ENCODE measurements at regions not wholly inside any gene's neighbourhood (a gene's known extent, or its start where the extent isn't known, plus 50 kb on each side); places are given as distances from the start of the nearest gene placed in this dataset.
"Not testable (repeated sequence)": the region's sequence is repeated elsewhere in the genome, so short reads cannot be mapped to it uniquely, and the experiment has no call there.

DNA sequence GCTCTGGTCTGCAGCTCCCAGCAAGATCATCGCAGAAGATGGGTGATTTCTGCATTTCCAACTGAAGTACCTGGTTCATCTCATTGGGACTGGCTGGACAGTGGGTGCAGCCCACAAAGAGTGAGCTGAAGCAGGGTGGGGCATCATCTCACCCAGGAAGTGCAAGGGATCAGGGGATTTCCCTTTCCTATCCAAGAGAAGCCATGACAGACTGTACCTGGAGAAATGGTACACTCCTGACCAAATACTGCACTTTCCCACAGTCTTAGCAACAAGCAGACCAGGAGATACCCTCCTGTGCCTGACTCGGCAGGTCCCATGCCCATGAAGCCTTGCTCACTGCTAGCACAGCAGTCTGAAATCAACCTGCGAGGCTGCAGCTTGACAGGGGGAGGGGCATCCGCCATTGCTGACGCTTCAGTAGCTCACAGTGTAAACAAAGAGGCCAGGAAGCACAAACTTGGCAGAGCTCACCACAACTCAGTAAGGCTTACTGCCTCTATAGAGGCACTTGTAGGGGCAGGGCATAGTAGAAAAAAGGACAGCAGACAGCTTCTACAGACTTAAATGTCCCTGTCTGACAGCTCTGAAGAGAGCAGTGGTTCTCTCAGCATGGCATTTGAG is 60.5 kb downstream of the AREG start:
- not testable (repeated sequence) for H3K4me3 Mint-ChIP-seq, H3K27ac Mint-ChIP-seq, H3K4me1 Mint-ChIP-seq, H3K36me3 Mint-ChIP-seq
- Mint-ChIP-seq H3K27me3 (peaks cover 13% of the 10 kb centered on the region), H3K9me3 (peaks cover 11% of the 10 kb centered on the region)

DNA sequence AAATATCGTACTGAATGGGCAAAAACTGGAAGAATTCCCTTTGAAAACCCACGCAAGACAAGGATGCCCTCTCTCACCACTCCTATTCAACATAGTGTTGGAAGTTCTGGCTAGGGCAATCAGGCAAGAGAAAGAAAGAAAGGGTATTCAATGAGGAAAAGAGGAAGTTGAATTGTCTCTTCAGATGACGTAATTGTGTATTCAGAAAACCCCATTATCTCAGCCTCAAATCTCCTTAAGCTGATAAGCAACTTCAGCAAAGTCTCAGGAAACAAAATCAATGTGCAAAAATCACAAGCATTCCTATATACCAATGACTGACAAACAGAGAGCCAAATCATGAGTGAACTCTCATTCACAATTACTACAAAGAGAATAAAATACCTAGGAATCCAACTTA is 64.4 kb downstream of the AREG start:
- not testable (repeated sequence) for H3K36me3 Mint-ChIP-seq, H3K4me3 Mint-ChIP-seq, H3K27ac Mint-ChIP-seq, H3K4me1 Mint-ChIP-seq
- Mint-ChIP-seq H3K27me3 (peaks cover 12% of the 10 kb centered on the region), H3K9me3 (peaks cover 11% of the 10 kb centered on the region)

DNA sequence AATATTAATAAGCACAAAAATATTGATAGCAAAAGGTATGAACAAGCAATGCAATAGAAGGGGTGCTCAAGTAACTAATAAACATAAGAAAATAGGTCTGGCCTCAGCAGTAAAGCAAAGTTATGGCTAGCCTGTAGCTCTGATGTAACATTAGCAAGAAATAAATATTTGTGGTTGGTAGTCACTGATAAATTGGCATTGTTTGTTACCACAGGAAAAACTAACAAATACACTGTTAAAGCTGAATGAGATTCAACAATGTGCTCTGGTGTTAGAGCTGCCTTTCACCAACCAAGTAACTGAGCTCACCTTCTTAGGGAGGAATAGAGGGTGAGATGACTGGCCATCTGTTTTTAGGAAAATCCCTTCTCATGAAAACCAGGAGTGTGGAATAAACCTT is 71.4 kb downstream of the AREG start:
- H3K4me3 Mint-ChIP-seq: no peak overlapping the region
- H3K27me3 Mint-ChIP-seq: peaks cover 2% of the 10 kb centered on the region
- H3K27ac Mint-ChIP-seq: no peak overlapping the region

DNA sequence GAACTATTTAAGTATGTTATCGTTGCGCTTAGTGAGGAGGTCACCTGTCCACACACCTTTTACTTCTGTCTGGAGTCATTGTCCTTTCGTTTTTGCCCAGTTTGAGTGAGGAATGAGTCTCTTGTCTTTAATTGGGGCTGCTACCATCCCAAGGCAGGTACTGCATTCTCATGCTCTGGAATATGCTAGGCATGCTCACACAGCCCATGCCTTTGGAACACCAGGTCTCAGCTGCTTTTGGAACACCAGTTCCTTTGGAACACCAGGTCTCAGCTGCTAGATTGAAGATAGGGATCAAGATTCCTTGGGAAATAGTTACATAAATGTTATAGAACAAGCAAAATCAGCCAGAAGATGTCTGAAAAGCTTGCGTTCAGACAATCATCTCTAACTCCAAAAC is 73.1 kb downstream of the AREG start:
- no peaks in the 10 kb centered on the region for H3K36me3 Mint-ChIP-seq
- H3K4me3 Mint-ChIP-seq: no peak overlapping the region
- peaks cover 1% of the 10 kb centered on the region for H3K27me3 Mint-ChIP-seq
- no peak overlapping the region for H3K27ac Mint-ChIP-seq
- H3K4me1 Mint-ChIP-seq: no peaks in the 10 kb centered on the region
- H3K9me3 Mint-ChIP-seq: no peaks in the 10 kb centered on the region

More for the DNA sequence above, 71.4 kb downstream of the AREG start:
- H3K9me3 Mint-ChIP-seq: no peaks in the 10 kb centered on the region
- H3K4me1 Mint-ChIP-seq: no peaks in the 10 kb centered on the region
- H3K36me3 Mint-ChIP-seq: no peaks in the 10 kb centered on the region

DNA sequence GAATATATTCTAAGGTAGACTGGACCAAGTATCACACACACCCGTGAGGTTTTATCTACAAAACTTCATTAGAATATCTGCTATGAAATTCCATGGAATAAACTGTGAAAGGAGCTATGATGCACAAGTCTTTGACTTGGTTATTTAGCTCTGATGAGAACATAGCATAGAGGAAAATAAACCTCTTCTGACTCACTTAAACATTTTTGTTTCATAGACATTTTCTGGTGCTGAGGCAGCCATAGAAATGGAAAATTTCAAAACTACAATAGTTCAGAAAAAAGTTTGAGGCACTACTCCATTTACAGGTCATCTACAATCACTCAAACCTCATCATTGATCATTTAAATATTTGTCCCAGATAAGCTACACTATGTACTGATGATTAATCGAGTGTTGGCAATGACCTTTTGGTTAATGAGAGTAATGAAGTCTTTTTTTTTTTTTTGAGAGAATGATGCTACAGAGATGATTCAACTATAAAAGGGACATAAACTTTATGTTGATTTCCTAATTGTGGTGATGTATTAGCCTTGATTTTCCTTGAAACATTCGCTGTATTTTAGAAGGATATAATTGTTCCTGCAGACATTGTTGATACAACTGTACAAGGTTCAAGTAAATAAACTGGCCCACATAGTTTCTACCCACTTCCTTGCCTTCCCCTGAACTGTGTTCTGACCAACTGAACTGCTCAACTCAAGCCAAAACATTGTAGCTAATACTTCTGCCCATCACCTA is 77.5 kb downstream of the AREG start:
- Mint-ChIP-seq H3K36me3 (no peaks in the 10 kb centered on the region), H3K27ac (no peak overlapping the region), H3K9me3 (no peaks in the 10 kb centered on the region), H3K4me3 (no peak overlapping the region), H3K27me3 (peaks cover 4% of the 10 kb centered on the region), H3K4me1 (no peaks in the 10 kb centered on the region)

DNA sequence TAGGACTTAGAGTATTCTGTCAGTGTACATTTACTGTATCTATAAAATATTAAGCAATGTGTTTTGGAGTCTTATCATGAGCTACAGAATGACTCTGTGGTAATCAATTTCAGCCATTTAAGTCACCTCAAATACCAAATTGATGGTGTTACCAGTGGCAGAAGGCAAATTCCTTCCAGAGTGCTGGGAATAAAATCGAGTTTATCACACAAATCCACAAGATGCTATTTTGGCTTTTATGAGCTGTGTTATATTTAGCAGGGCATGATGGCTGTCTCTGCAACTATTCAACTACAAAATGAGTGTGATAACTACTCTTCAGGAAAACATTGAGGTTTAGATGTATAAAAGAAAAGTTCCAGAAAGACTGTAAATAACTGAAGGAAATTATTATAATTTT is 78.2 kb downstream of the AREG start:
- no peaks in the 10 kb centered on the region for H3K4me1 Mint-ChIP-seq
- H3K36me3 Mint-ChIP-seq: no peaks in the 10 kb centered on the region
- peaks cover 4% of the 10 kb centered on the region for H3K27me3 Mint-ChIP-seq
- no peaks in the 10 kb centered on the region for H3K9me3 Mint-ChIP-seq
- H3K4me3 Mint-ChIP-seq: no peak overlapping the region
- H3K27ac Mint-ChIP-seq: no peak overlapping the region

DNA sequence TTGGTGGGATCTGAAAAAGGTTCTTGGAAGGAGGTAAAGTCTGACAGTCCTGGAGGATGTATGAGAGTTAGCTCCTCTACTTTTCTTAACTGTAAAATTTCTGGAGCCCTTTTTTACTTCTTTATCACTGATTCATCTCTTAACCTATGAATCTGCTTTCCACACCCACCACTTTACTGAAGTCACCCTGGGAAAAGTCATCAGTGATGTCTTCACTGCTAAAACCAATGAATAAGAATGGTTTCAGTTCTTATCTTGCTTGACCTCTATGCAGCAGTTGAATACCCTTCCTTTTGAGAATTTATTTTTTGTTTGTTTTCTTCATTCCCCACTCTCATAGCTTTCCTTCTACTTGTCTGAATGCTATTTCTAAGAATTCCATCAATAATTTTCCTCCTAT is 80.0 kb downstream of the AREG start:
- Mint-ChIP-seq H3K4me1 (no peaks in the 10 kb centered on the region), H3K27me3 (peaks cover 6% of the 10 kb centered on the region), H3K36me3 (no peaks in the 10 kb centered on the region), H3K9me3 (no peaks in the 10 kb centered on the region), H3K4me3 (no peak overlapping the region), H3K27ac (no peak overlapping the region)

DNA sequence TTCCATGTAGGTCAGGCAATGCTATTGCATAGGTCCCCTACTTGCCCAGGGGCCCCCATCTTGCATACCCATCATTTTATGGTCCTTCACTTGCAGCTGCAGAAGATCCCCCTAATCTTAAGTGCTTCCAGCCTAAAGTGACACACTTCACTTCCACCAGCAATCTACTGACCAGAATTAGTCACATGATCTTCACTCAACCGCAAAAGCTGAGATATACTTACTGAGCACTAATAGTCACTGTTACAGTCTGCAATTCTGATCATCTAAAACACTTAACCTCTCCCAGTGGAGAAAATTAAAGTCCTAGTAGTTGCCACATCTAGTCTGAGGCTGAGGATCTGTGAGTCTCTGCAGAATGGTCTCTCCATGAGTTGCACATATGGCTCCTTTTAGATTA is 82.1 kb downstream of the AREG start:
- no peaks in the 10 kb centered on the region for H3K9me3 Mint-ChIP-seq
- H3K27me3 Mint-ChIP-seq: peaks cover 6% of the 10 kb centered on the region
- no peak overlapping the region for H3K4me3 Mint-ChIP-seq
- no peaks in the 10 kb centered on the region for H3K4me1 Mint-ChIP-seq
- no peak overlapping the region for H3K27ac Mint-ChIP-seq
- H3K36me3 Mint-ChIP-seq: no peaks in the 10 kb centered on the region

DNA sequence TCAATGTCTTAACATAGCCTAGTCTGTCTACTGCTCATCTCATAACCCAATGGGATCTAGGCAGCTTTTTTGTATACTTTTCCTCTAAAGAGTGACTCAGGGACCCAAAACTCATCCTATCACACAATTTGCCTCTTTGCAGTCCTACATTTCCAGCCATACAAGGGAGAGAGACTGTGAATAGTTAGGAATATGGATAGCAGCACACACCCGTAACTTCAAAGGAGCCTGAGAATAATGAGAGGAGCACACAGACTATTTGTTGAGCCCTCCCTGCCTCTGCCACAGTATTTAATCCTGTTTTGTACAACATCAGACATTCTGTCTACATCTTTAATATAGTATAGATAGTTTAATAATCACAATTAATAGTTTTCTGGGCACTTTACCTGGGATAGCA is 83.2 kb downstream of the AREG start:
- no peak overlapping the region for H3K27ac Mint-ChIP-seq
- no peaks in the 10 kb centered on the region for H3K9me3 Mint-ChIP-seq
- no peaks in the 10 kb centered on the region for H3K4me1 Mint-ChIP-seq
- no peaks in the 10 kb centered on the region for H3K36me3 Mint-ChIP-seq
- H3K4me3 Mint-ChIP-seq: no peak overlapping the region
- peaks cover 6% of the 10 kb centered on the region for H3K27me3 Mint-ChIP-seq

DNA sequence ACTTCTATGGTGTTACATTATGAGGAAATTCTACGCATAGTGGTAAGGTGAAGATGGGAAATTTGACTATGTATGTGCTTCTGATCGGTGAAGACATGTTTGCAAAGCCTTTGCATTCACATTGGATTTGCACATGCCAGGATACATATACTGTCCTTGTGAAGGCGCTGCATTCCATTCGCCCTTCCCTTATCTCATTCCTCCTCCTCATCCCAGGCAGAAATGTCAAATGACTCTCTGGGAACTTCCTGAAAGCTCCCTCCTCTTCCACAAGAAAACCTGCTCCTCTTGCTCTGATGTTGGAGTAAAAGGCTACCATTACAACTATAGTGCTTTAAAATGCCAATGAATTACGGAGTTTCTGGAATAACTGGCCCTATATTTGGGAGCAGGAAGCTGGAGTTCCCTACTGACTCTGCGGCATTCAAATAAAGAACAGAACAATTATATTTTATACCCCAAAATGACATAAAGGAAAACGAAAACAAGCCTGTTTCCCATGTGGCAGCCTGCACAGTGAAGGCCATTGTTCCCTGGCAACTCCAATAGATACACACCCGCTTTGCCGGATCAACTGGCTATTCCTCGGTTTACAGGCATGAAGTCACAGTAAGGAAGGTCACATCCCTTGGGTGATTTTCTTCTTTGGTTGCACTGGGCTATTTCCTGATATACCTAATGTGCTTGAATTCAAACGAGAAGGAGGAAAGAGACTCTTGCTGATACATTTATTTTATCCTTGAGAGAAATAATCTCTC is 84.5 kb downstream of the AREG start:
- H3K27ac Mint-ChIP-seq: no peak overlapping the region

DNA sequence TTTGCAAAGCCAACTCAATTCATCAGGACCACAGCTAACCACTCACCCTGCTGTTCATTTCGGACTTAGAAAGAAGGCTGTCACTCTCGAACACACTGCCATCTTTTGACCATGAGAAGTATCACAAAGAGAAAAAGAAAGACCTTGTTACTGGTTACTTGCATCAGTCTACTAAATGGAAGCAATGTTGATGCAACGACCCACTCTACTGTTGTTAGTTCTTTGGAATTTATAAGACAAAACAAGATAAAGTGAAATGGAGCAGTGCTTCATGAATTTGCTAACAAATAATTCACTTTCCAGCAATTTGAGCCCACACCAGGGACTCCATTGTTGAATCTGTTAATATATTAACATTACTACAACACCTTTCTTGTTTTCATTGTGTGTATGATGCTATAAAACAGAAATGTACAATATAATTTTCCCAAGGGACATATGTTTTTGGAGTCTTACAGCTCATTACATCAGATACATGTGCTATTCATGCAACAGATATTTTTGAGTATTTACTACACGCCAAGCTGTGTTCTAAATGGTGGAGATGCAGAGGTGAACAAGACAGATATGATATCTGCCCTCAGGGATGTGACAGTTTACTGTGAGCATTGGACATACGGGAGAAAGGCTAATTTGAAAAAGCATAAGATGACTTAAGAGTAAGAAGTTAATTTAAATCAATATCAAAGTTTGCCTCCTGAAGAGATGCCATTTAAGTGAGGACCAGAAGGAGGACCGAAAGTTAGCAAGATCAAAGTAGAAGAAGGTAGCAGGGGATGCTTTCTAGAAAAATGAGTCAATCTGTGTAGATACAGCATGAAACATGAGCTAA is 87.2 kb downstream of the AREG start:
- Mint-ChIP-seq H3K27me3 (peaks cover 4% of the 10 kb centered on the region), H3K4me1 (no peaks in the 10 kb centered on the region), H3K4me3 (no peak overlapping the region), H3K9me3 (no peaks in the 10 kb centered on the region), H3K27ac (no peak overlapping the region), H3K36me3 (no peaks in the 10 kb centered on the region)

More for the DNA sequence above, 84.5 kb downstream of the AREG start:
- peaks cover 6% of the 10 kb centered on the region for H3K27me3 Mint-ChIP-seq
- H3K9me3 Mint-ChIP-seq: no peaks in the 10 kb centered on the region
- H3K4me3 Mint-ChIP-seq: no peak overlapping the region
- no peaks in the 10 kb centered on the region for H3K36me3 Mint-ChIP-seq
- no peaks in the 10 kb centered on the region for H3K4me1 Mint-ChIP-seq

DNA sequence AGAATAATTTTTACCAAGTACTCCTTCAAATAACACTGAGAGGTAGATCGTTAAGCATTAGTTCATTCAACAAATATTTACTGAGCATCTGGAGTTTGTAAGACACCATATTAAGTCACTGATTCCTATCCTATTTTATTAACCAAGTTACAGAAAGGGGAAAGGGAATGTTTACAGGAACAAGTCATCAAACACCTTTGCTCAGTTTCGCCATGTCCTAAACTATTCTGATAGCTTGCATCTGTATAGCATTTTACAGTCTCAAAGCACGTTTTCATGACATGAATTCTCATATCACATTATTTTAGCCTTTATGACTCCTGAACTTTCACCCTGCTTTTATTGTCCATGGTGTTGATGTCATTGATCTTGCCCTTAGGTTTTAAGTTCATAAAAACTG is 89.2 kb downstream of the AREG start:
- Mint-ChIP-seq H3K9me3 (no peaks in the 10 kb centered on the region), H3K4me3 (no peak overlapping the region), H3K4me1 (no peaks in the 10 kb centered on the region), H3K36me3 (no peaks in the 10 kb centered on the region), H3K27ac (no peak overlapping the region), H3K27me3 (peaks cover 1% of the 10 kb centered on the region)

DNA sequence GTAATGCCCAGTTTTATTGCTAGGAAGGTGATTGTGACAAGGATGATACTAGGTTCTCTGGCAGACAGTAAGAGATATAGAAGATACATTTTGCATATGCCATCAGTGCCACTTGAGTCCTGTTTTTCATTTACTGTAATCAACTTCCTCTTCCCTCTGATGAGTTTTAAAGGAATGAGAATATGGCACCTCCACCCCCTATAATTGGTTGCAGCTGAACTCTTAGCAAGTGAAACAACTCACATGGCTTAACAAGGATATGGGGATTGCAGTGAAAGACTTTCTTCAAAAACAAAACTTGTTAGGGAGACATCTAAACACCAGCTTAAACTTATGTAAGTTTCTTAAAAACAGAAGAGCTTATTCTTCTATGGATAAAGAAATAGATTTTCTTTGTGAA is 90.0 kb downstream of the AREG start:
- Mint-ChIP-seq H3K9me3 (no peaks in the 10 kb centered on the region), H3K36me3 (no peaks in the 10 kb centered on the region), H3K27me3 (peaks cover 1% of the 10 kb centered on the region), H3K4me3 (no peak overlapping the region), H3K27ac (no peak overlapping the region), H3K4me1 (no peaks in the 10 kb centered on the region)

DNA sequence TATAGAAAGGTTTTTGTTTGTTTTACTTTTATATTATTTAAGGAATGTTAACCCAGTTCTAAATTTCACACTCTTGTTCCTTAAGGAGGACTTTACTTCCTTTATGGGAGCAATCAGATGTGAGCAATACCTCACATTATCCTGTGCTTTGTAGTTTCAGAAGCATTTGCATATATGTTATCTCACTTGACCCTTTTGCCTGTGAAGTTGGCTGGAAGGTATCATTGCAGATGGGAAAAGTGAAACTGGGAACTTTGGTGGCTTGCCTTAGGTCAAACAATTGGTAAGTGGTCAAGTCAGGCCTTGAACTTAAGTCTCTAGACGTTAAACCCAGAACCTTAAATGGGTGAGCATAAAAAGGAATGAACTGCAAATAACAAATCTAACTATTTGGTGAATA is 90.6 kb downstream of the AREG start:
- Mint-ChIP-seq H3K4me1 (no peaks in the 10 kb centered on the region), H3K27ac (no peak overlapping the region), H3K4me3 (no peak overlapping the region), H3K27me3 (peaks cover 1% of the 10 kb centered on the region), H3K9me3 (no peaks in the 10 kb centered on the region), H3K36me3 (no peaks in the 10 kb centered on the region)

DNA sequence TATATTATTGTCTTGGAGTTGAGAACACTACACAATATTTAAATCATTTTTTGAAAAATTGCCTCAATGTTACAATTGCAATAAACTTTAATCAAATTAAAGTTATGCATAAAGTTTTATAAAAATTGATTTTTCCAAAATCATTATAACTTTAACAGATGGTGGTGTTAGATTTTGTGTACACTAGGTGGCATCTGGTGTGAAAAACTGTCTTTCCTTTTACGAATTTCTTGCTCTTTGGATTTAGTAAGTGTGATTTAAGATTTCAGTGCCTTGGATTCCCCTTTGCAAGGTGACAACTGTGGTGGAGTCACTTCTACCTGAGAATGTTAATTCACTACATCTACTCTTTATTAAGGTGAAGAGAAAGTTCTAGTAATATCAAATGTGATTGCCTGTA is 91.6 kb downstream of the AREG start:
- Mint-ChIP-seq H3K27ac (no peak overlapping the region), H3K36me3 (no peaks in the 10 kb centered on the region), H3K4me1 (no peaks in the 10 kb centered on the region), H3K4me3 (no peak overlapping the region), H3K9me3 (no peaks in the 10 kb centered on the region), H3K27me3 (peaks cover 1% of the 10 kb centered on the region)

All from activated naive CD4-positive, alpha-beta T cell treated with anti-CD3 and anti-CD28 coated beads, Interleukin-2, amount 50 U/mL, for 24 hours (primary cell).